Activated CD8-positive, alpha-beta T cell treated with anti-CD3 and anti-CD28 coated beads for 36 hours (primary cell): ENCODE measurements at regions not wholly inside any gene's neighbourhood (a gene's known extent, or its start where the extent isn't known, plus 50 kb on each side); places are given as distances from the start of the nearest gene placed in this dataset.
"Not testable (repeated sequence)": the region's sequence is repeated elsewhere in the genome, so short reads cannot be mapped to it uniquely, and the experiment has no call there.

ENCODE experiments used
- ATAC-seq: fragments of 200-7000 bp; cut with Tn5 transposase; one replicate; pipeline ENCODE4 v1.10.0; 2021; ENCODE audit warnings: mild to moderate bottlenecking, moderate library complexity
- CTCF ChIA-PET: fragments of 350-600 bp; sonication (Branson Sonifier 250); formaldehyde crosslinking; loops from one replicate; lab custom pipeline; 2021; ENCODE audit warnings: antibody characterized with exemption; lab: Charles Lee
- POLR2A ChIA-PET: fragments of 350-600 bp; sonication (Branson Sonifier 250); formaldehyde crosslinking; loops from one replicate; lab custom pipeline; 2021; ENCODE audit warnings: antibody characterized with exemption; lab: Charles Lee
- DNase-seq: peaks from one replicate; pipeline ENCODE4 v3.0.0-alpha.2; 2020
- H3K27ac Mint-ChIP-seq: one replicate; pipeline ENCODE4 v1.8.0; 2021; ENCODE audit warnings: mild to moderate bottlenecking, mixed read lengths
- H3K27me3 Mint-ChIP-seq: one replicate; pipeline ENCODE4 v1.8.0; 2021; ENCODE audit warnings: mixed read lengths
- H3K36me3 Mint-ChIP-seq: one replicate; pipeline ENCODE4 v1.8.0; 2021; ENCODE audit warnings: low read depth, mixed read lengths
- H3K4me1 Mint-ChIP-seq: one replicate; pipeline ENCODE4 v1.8.0; 2021; ENCODE audit warnings: low read depth, mixed read lengths
- H3K4me3 Mint-ChIP-seq: one replicate; pipeline ENCODE4 v1.8.0; 2021; ENCODE audit warnings: mild to moderate bottlenecking, moderate library complexity, mixed read lengths
- H3K9me3 Mint-ChIP-seq: one replicate; pipeline ENCODE4 v1.8.0; 2021; ENCODE audit warnings: mixed read lengths
- intact Hi-C: fragments of 100-400 bp; cut with micrococcal nuclease; formaldehyde crosslinking; loops from one replicate; pipeline ENCODE4 v1.10.0; 2022
- TF ChIP-seq, protein P1 (sequence below): fragments of 200-600 bp; IDR thresholded peaks from one replicate; pipeline ENCODE4 v1.8.0; 2022; ENCODE audit warnings: antibody characterized with exemption, mild to moderate bottlenecking

DNA sequence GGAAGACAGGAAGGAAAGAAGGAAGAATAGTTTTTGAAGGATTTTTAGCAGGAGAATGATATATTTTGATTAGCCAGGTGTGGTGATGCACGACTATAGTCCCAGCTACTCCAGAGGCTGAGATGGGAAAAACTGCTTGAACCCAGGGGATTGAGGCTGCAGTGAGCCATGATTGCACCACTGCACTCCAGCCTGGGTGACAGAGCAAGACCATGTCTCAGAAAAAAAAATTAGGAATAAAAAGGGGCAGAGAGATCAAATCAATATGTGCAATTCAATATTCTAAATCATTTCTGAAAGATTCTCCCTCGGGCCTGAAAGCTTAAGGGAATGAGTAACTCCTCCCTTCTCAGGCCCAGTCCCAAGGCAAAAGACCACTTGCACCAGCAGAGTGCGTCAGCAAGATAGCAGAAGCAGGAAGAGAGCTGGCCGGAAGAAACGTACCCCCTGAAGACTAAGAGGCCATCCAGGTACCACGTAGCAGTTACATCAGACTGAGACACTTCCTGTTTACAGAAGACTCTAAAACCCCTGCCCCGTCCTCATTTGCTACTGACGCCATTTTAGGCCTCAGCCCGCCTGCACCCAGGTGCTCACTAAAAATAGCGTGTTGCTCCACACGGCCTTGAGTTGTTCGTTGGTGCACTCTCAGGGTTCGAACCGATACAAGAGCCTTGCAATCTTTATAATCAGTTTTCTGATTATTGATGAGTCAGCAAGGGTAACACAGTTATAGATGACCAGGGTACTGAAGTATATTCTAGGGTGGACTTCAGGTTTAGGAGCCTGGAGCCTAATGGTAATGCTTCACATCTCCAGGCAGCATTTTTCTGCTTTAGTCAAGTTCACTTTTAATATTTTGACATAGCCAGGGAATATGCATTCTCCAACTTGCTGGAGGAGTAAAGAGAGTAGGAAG, 57.7 kb upstream of the CSRP2 start:
- no peaks in the 10 kb centered on the region for H3K4me1 Mint-ChIP-seq
- intact Hi-C loops = no loop called here
- ChIA-PET POLR2A (no interaction called here), CTCF (interaction anchor here (1.5 kb wide), 1 partner anchor 74 kb away, joined by 6 read pairs; no protein-coding TSS in a partner anchor)
- no peak for DNase-seq
- H3K27me3 Mint-ChIP-seq = no peaks in the 10 kb centered on the region
- no peak overlapping the region for H3K4me3 Mint-ChIP-seq
- H3K9me3 Mint-ChIP-seq = no peaks in the 10 kb centered on the region
- ATAC-seq = no peak
- H3K36me3 Mint-ChIP-seq = no peaks in the 10 kb centered on the region
- TF ChIP-seq, protein P1, sequence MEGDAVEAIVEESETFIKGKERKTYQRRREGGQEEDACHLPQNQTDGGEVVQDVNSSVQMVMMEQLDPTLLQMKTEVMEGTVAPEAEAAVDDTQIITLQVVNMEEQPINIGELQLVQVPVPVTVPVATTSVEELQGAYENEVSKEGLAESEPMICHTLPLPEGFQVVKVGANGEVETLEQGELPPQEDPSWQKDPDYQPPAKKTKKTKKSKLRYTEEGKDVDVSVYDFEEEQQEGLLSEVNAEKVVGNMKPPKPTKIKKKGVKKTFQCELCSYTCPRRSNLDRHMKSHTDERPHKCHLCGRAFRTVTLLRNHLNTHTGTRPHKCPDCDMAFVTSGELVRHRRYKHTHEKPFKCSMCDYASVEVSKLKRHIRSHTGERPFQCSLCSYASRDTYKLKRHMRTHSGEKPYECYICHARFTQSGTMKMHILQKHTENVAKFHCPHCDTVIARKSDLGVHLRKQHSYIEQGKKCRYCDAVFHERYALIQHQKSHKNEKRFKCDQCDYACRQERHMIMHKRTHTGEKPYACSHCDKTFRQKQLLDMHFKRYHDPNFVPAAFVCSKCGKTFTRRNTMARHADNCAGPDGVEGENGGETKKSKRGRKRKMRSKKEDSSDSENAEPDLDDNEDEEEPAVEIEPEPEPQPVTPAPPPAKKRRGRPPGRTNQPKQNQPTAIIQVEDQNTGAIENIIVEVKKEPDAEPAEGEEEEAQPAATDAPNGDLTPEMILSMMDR = no peak
- H3K27ac Mint-ChIP-seq = no peak overlapping the region

DNA sequence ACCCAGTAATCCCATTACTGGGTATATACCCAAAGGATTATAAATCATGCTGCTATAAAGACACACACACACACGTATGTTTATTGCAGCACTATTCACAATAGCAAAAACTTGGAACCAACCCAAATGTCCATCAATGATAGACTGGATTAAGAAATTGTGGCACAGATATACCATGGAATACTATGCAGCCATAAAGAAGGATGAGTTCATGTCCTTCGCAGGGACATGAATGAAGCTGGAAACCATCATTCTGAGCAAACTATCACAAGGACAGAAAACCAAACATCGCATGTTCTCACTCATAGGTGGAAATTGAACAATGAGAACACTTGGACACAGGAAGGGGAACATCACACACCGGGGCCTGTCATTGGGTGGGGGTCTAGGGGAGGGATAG, 54.6 kb upstream of the CSRP2 start:
- POLR2A ChIA-PET, H3K36me3 Mint-ChIP-seq, H3K27me3 Mint-ChIP-seq, DNase-seq, CTCF ChIA-PET, H3K9me3 Mint-ChIP-seq, H3K27ac Mint-ChIP-seq, intact Hi-C loops, ATAC-seq, H3K4me1 Mint-ChIP-seq, H3K4me3 Mint-ChIP-seq: not testable (repeated sequence)

DNA sequence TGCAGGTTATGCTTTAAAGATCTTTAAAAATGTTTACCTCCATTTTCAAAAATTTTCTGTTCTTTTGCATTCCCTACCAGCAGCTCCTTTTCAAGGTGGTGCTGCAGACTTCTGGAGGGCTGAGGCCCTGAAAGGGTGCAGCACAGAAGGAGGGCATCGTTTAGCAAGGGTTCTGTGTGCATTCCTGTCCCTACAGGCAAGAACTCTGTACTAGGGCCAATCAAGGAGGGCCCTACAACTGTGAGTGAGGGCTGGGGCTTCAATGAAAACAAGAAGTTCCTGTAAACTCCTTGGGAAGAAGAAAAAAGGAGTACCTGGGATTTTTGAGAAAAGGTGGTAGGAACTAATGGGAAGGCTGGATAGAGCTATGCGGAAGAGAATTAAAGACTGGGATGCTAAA, 50.7 kb upstream of the CSRP2 start:
- ATAC-seq = no peak
- Mint-ChIP-seq H3K4me3 (no peak overlapping the region), H3K9me3 (no peaks in the 10 kb centered on the region), H3K27ac (no peak overlapping the region), H3K27me3 (peaks cover 3% of the 10 kb centered on the region), H3K4me1 (no peaks in the 10 kb centered on the region), H3K36me3 (no peaks in the 10 kb centered on the region)
- POLR2A ChIA-PET = no interaction called here
- CTCF ChIA-PET = interaction anchor here (1.4 kb wide), 1 partner anchor 81 kb away, joined by 3 read pairs; no protein-coding TSS in a partner anchor
- intact Hi-C loops = loop anchor here (5.0 kb wide), 1 partner anchor 307 kb away; no protein-coding TSS in a partner anchor
- TF ChIP-seq, protein P1 = no peak
- no peak for DNase-seq
